Uterus (tissue), 3 donors: ENCODE measurements at regions not wholly inside any gene's neighbourhood (a gene's known extent, or its start where the extent isn't known, plus 50 kb on each side); places are given as distances from the start of the nearest gene placed in this dataset.

ENCODE experiments used
- DNase-seq, 2 donors: peaks; one replicate each; pipeline ENCODE4 v3.0.0-alpha.2; 2019 to 2020
- H3K27ac ChIP-seq, 2 donors: fragments of 200-600 bp; sonication (generic); 1 replicate in 1 of 2; 2 replicates in 1 of 2; pipeline ENCODE4 v1.5.1; 2016 to 2018
- H3K27me3 ChIP-seq, 2 donors: fragments of 200-600 bp; sonication (generic); one replicate each; pipeline ENCODE4 v1.5.1; 2018 to 2019; ENCODE audit warnings: control low read depth in 1 of 2
- H3K36me3 ChIP-seq, 2 donors: fragments of 200-600 bp; sonication (generic); one replicate each; pipeline ENCODE4 v1.5.1; 2019; ENCODE audit warnings: control low read depth in 1 of 2
- H3K4me1 ChIP-seq, 2 donors: fragments of 200-600 bp; sonication (generic); one replicate each; pipeline ENCODE4 v1.5.1; 2018 to 2019; ENCODE audit warnings: control low read depth in 1 of 2
- H3K4me3 ChIP-seq, 2 donors: fragments of 200-600 bp; sonication (generic); 1 replicate in 1 of 2; 2 replicates in 1 of 2; pipeline ENCODE4 v1.5.1; 2018 to 2019; ENCODE audit warnings: mild to moderate bottlenecking in 1 of 2
- H3K9me3 ChIP-seq, 2 donors: fragments of 200-600 bp; sonication (generic); one replicate each; pipeline ENCODE4 v1.5.1; 2019; ENCODE audit warnings: control low read depth in 1 of 2
- POLR2A ChIP-seq, 2 donors: fragments of 450-650 bp; IDR thresholded peaks; one replicate each; pipeline ENCODE4 v1.6.1; 2016; ENCODE audit warnings: antibody characterized with exemption in 2 of 2, mild to moderate bottlenecking in 1 of 2, moderate library complexity in 1 of 2
- intact Hi-C: fragments of 100-400 bp; cut with DNase I; formaldehyde crosslinking; loops from one replicate; pipeline ENCODE4 v1.15.1; 2023; ENCODE audit warnings: low total_unique reads
- TF ChIP-seq, protein P1 (sequence below), 4 experiments: fragments of 200-600 bp in 2 of 4; fragments of 450-650 bp in 2 of 4; sonication (generic) in 2 of 4; IDR thresholded peaks; one replicate each; pipeline ENCODE4 v1.5.1; 2016 to 2019; ENCODE audit warnings: antibody characterized with exemption in 4 of 4, mild to moderate bottlenecking in 2 of 4, moderate library complexity in 1 of 4
- donor health status: DM: yes; HTN: yes; CAD: no.

DNA sequence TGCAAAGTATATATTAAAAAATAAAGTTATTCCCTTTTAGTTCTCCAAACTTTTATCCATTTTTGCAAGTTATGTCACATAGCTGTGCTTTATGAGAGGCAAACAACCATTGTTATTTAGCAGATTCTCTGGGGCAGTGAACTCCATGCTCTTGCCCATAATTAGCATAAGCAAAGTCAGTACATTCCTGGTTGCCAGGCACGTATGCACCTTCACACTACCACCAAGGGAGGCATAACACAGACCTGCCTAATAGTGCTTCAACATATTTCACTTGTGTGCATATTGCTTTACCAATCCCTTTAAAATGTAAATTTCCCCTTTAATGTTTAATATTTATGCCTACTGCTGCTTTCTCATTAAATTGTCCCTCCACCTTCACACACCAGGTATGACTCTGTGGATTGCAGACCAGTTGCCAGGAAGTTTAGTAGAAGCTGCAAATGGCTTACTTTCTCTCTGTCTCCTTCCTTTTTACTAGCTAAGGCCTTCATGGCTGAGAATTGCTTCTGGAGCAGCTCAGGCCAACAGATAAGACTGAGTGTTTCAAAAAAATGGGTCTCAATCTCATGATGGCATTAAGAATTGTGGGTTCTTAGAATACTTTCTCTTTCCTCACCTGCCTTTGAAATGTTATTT lies 388.2 kb downstream of the PRR16 start:
- no peaks in the 10 kb centered on the region for H3K36me3 ChIP-seq
- no peaks in the 10 kb centered on the region for H3K9me3 ChIP-seq
- TF ChIP-seq, protein P1, sequence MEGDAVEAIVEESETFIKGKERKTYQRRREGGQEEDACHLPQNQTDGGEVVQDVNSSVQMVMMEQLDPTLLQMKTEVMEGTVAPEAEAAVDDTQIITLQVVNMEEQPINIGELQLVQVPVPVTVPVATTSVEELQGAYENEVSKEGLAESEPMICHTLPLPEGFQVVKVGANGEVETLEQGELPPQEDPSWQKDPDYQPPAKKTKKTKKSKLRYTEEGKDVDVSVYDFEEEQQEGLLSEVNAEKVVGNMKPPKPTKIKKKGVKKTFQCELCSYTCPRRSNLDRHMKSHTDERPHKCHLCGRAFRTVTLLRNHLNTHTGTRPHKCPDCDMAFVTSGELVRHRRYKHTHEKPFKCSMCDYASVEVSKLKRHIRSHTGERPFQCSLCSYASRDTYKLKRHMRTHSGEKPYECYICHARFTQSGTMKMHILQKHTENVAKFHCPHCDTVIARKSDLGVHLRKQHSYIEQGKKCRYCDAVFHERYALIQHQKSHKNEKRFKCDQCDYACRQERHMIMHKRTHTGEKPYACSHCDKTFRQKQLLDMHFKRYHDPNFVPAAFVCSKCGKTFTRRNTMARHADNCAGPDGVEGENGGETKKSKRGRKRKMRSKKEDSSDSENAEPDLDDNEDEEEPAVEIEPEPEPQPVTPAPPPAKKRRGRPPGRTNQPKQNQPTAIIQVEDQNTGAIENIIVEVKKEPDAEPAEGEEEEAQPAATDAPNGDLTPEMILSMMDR (IDR thresholded peaks at IDR 0.05): no peak
- no peak for TF ChIP-seq POLR2A (IDR thresholded peaks at IDR 0.05)
- no peak for DNase-seq
- intact Hi-C loops: no loop called here
- H3K27me3 ChIP-seq: no peaks in the 10 kb centered on the region
- no peaks in the 10 kb centered on the region for H3K4me1 ChIP-seq
- no peak overlapping the region for H3K4me3 ChIP-seq
- H3K27ac ChIP-seq: no peak overlapping the region

DNA sequence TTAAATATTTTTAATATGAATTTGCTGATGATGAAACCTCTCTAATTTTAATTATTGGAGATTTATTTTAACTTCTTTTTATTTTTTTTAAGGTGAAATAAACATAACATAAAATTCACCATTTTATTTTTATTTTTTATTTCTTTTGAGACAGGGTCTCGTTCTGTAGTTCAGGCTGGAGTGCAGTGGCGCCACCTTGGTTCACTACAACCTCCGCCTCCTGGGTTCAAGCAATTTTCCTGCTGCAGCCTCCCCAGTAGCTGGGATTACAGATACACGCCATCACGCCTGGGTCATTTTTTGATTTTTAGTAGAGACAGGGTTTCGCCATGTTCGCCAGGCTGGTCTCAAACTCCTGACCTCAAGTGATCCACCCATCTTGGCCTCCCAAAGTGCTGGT lies 402.9 kb downstream of the PRR16 start:
- DNase-seq: no peak
- Histone ChIP-seq H3K27ac (no peak overlapping the region), H3K9me3 (no peaks in the 10 kb centered on the region), H3K36me3 (no peaks in the 10 kb centered on the region), H3K4me3 (no peak overlapping the region), H3K4me1 (no peaks in the 10 kb centered on the region), H3K27me3 (no peaks in the 10 kb centered on the region)
- intact Hi-C loops: no loop called here
- no peak for TF ChIP-seq POLR2A (IDR thresholded peaks at IDR 0.05)
- TF ChIP-seq, protein P1 (IDR thresholded peaks at IDR 0.05): no peak

DNA sequence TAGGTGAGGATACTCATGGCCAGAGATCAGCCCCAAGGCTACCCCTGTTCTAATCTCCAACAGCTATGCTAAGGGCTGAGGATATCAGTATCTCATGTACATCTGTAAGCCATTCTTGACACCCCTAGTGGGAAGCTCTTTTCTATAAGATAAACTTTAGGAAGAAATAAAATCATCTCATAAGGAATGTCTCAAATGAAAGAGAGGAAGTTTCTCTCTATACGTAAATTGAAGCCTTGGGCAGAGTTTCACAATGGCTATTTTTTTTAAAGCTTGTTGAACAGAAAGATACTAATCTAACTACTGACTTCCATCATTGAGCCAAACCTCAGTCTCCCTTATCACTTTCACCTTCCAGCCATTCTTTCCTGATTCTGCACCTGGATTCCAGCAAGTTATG lies 405.7 kb downstream of the PRR16 start:
- Histone ChIP-seq H3K27me3 (no peaks in the 10 kb centered on the region), H3K27ac (no peak overlapping the region), H3K4me3 (no peak overlapping the region), H3K4me1 (no peaks in the 10 kb centered on the region), H3K9me3 (no peaks in the 10 kb centered on the region), H3K36me3 (no peaks in the 10 kb centered on the region)
- intact Hi-C loops: no loop called here
- no peak for DNase-seq
- no peak for TF ChIP-seq POLR2A (IDR thresholded peaks at IDR 0.05)
- TF ChIP-seq, protein P1 (IDR thresholded peaks at IDR 0.05): no peak

DNA sequence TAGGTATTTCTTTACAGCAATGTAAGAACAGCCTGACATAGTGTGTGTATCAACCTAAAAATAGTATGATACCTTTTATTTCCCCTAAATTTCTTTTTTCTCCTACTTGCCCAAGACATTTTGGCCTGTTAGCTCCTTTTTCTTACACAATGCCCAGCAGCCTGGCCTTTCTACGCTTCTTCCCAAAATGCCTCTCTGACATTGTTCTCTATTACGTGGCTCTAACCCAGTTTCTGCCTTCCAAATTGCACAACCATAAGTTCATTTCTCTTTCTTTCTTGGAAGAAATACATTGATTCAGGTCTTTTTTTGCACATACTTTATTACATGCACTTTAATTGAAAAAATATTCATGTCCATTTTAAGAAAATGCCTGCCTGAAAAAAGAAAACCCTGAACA lies 408.2 kb downstream of the PRR16 start:
- TF ChIP-seq, protein P1 (IDR thresholded peaks at IDR 0.05): no peak
- no peak for TF ChIP-seq POLR2A (IDR thresholded peaks at IDR 0.05)
- Histone ChIP-seq H3K27me3 (no peaks in the 10 kb centered on the region), H3K4me3 (no peak overlapping the region), H3K27ac (no peak overlapping the region), H3K4me1 (no peaks in the 10 kb centered on the region), H3K36me3 (no peaks in the 10 kb centered on the region), H3K9me3 (no peaks in the 10 kb centered on the region)
- DNase-seq: no peak
- intact Hi-C loops: no loop called here

DNA sequence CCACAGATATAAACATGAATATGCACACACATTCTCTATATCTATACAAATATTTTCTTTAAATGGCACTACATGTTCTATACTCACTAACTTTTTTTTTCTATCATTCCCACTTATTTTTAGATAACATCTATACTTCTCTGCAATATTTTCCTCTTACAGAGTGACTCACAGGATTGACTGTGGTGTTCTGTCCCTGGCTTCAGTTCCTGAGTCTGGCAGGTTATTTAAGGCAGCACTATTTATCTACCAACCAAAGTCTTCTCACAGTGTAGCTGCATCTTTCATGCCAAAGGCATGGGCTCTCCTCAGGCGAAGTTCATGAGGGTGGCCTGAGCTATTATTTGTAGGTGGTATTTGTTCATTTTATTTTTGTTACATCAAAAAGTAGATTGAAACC lies 409.0 kb downstream of the PRR16 start:
- H3K4me1 ChIP-seq: no peaks in the 10 kb centered on the region
- H3K27me3 ChIP-seq: no peaks in the 10 kb centered on the region
- no peaks in the 10 kb centered on the region for H3K9me3 ChIP-seq
- TF ChIP-seq, protein P1 (IDR thresholded peaks at IDR 0.05): no peak
- no peak for TF ChIP-seq POLR2A (IDR thresholded peaks at IDR 0.05)
- DNase-seq: no peak
- H3K36me3 ChIP-seq: no peaks in the 10 kb centered on the region
- no peak overlapping the region for H3K27ac ChIP-seq
- H3K4me3 ChIP-seq: no peak overlapping the region
- intact Hi-C loops: no loop called here
